GM18502 (cell line): ENCODE measurements at regions not wholly inside any gene's neighbourhood (a gene's known extent, or its start where the extent isn't known, plus 50 kb on each side); places are given as distances from the start of the nearest gene placed in this dataset.

Experiments
- ATAC-seq: cut with Tn5 transposase; IDR thresholded peaks from one replicate; pipeline ENCODE4 v1.9.1; 2021; ENCODE audit warnings: mild to moderate bottlenecking; ENCODE audit not compliant: unreplicated experiment, poor library complexity

- no peak for ATAC-seq
Observed at GRCh38 chr5:68352166-68352565, 136.6 kb downstream of the PIK3R1 start.

- no peak for ATAC-seq
Observed at GRCh38 chr5:68353605-68354004, 138.0 kb downstream of the PIK3R1 start.

GRCh38 chr5:68354315-68354714 lies 138.8 kb downstream of the PIK3R1 start:
- no peak for ATAC-seq

GRCh38 chr5:68356216-68356615 lies 140.7 kb downstream of the PIK3R1 start:
- ATAC-seq = no peak

DNA sequence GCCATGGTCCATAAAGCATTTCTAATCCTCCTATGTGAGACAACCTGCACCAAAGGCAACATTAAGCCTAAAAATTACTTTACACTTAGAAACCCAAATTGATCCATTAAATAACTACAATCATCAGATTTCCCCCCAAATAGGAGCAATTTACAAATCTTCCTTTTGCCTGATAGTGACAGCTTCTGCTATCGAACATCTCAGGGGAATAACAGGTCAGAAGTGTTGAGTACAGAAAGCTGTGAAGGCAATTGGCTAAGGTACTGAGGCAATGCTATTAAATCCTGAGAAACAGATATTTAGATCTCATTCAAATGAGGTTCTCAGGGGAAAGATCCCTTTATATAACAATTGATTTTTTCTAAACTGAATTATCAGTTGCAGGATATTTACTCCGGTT lies 141.1 kb downstream of the PIK3R1 start:
- ATAC-seq = no peak

GRCh38 chr5:68359699-68360098 lies 144.1 kb downstream of the PIK3R1 start:
- no peak for ATAC-seq

GRCh38 chr5:68362331-68362730 lies 146.8 kb downstream of the PIK3R1 start:
- ATAC-seq = no peak

- ATAC-seq = no peak
Observed at GRCh38 chr5:68365889-68366288, 150.3 kb downstream of the PIK3R1 start.

GRCh38 chr5:68367287-68367686 lies 151.7 kb downstream of the PIK3R1 start:
- no peak for ATAC-seq

DNA sequence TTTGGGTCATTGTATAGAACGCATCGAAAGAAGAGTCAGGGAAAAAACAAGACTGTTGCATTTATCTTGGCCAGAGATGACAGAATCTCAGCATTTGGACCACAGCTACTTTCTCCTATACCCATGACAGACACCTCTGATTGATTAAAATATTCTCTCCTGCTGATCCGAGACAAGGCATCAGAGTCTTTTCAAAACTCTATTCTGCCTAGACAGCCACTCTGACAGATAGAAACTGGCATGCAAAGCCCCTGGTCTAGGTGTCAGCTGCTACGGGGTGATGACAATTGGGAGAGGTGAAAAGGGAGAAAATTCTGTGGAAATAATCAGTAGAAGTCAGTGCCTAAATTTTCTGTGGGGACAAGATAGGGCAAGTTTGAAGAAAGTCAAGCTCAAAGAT lies 152.2 kb downstream of the PIK3R1 start:
- no peak for ATAC-seq

GRCh38 chr5:68368311-68369022 lies 152.9 kb downstream of the PIK3R1 start:
- no peak for ATAC-seq

DNA sequence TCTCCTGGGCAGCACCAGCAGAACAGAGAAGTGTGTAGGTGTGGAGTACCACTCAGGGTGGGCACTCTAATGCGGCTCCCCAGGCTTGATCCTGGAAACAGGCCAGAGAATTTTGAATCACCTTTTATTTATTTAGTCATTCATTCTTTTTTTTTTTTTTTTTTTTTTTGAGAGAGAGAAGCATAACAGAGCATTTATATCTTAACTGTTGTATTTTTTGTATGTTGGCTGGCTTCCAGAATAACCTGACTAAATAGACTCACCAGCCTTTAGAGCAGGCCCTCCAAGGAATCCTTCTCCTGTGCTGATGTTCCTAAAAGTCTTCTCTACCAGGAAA lies 153.4 kb downstream of the PIK3R1 start:
- ATAC-seq = peak; percentile 11

DNA sequence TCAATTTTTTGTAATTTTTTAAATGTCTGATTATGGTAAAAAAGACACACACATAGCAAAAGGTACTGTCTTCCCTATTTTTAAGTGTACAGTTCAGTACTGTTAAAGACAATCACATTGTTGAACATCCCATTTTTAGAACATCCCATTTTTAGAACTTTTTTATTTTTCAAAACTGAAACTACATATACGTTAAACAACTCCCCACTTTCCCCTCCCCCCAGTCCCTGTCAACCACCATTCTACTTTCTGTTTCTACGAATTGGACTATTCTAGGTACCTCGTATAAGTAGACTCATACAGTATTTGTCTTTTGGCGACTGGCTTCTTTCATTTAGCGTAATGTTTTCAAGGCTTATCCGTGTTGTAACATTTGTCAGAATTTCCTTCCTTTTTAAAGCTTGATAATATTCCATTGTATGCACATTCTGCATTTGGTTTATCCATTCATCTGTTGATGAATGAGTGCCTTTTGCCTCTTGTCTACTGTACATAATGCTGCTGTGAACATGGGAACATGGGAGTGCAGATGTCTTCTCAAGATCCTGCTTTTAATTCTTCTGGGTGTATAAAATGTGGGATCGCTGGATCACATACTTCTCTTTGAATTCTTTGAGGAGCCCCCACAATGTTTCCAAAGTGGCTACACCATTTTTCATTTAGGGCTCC lies 154.0 kb downstream of the PIK3R1 start:
- ATAC-seq = peak; percentile 88

- ATAC-seq = no peak
Observed at GRCh38 chr5:68370196-68370595, 154.6 kb downstream of the PIK3R1 start.

- ATAC-seq = no peak
Observed at GRCh38 chr5:68371607-68372006, 156.1 kb downstream of the PIK3R1 start.

DNA sequence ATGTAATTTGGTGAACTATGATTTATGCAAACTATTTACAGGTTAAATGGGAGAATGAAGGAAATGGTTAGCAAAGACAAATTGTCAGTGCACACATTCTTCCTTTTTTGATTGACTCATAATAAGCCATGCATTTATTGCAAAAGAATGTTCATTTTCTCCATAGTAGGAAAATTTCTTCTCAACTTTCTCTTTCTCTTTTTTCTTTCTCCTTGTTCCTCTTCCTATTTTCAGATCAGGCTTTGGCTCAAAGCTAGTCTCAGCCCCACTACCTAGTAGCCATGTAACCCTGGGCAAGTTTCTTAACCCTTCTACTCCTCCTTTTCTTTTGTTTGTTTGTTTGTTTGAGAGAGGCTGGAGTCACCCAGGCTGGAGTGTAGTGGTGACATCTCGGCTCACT lies 156.6 kb downstream of the PIK3R1 start:
- no peak for ATAC-seq

DNA sequence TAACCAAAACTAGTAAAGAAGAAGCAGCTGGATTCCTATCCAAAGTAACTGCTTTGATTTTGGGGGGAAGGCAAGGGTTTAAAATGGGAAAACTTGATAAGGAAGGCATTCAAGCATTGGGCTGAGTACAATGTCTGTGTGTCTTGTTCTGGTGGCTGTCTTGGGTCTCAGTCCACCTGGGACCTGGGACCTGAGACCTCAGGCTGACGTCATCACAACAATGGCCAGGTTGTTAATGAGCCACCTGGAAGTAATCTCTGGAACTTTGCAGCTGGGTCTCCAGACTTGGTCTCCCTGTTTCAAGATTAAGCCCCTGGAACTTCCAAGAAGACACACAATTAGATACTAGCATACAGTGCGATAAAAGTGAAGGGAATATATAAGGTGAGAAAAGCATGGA lies 157.5 kb downstream of the PIK3R1 start:
- no peak for ATAC-seq

- ATAC-seq = no peak
Observed at GRCh38 chr5:68374796-68375518, 159.4 kb downstream of the PIK3R1 start.

DNA sequence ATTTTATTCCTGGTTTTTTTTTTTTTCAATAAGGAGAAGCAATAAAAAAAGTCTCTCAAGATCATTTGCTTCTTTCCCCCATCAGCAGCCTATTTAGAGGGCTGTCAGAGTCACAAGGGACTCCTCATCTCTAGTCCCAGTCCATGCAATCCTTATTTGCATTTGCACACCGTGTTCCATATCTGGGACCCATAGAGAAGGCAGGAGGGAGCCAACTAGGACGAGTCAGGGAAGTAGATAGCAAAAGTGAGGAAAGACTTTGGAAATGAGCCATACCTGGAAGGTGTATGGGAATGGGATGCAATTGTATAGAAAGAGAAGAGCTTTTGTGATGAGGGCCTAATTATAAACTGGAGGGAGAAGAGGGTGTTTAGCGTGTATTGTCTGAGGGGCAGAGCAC lies 160.0 kb downstream of the PIK3R1 start:
- ATAC-seq = no peak

DNA sequence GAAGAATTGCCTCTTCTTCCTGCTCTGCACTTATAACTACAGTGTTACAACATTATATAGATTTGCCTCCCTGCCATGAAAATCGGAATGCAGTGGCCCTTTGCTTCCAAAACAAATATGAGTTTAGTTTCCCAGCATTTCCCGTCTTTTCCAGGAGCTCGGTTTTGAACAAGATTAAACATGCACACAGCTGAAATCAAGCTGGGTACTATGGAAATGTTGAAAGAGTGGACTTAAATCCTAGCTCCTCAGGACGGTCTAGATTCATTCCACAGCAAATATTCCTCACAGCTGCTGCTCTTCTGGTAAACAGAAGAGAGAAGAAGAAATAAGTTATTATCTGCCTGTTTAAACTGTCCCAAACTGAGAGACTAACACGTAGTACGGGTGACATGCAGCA lies 161.4 kb downstream of the PIK3R1 start:
- ATAC-seq = no peak

GRCh38 chr5:68377733-68378132 lies 162.2 kb downstream of the PIK3R1 start:
- no peak for ATAC-seq
